Hepatocyte (in vitro differentiated cells): ENCODE measurements at regions not wholly inside any gene's neighbourhood (a gene's known extent, or its start where the extent isn't known, plus 50 kb on each side); places are given as distances from the start of the nearest gene placed in this dataset.

ENCODE experiments used
- CTCF ChIP-seq: fragments of 200-600 bp; sonication (generic); IDR thresholded peaks from 2 replicates; pipeline ENCODE4 v1.5.1; 2016; ENCODE audit warnings: antibody characterized with exemption, mild to moderate bottlenecking; ENCODE audit not compliant: poor library complexity
- EZH2 ChIP-seq: fragments of 200-600 bp; sonication (generic); IDR thresholded peaks from 2 replicates; pipeline ENCODE4 v1.6.1; 2016; ENCODE audit warnings: antibody characterized with exemption, mild to moderate bottlenecking, borderline replicate concordance
- EZH2phosphoT487 ChIP-seq: fragments of 200-600 bp; sonication (generic); IDR thresholded peaks from one replicate; pipeline ENCODE4 v1.6.1; 2018; ENCODE audit warnings: antibody characterized with exemption, mild to moderate bottlenecking, low read depth, moderate library complexity; ENCODE audit not compliant: unreplicated experiment, severe bottlenecking

GRCh38 chr6:104449918-104450317 is 409.8 kb downstream of the HACE1 start:
- no peak for TF ChIP-seq CTCF
- TF ChIP-seq EZH2phosphoT487: no peak
- TF ChIP-seq EZH2: no peak
